ENCODE measurements at regions not wholly inside any gene's neighbourhood (a gene's known extent, or its start where the extent isn't known, plus 50 kb on each side); places are given as distances from the start of the nearest gene placed in this dataset.
"Not testable (repeated sequence)": the region's sequence is repeated elsewhere in the genome, so short reads cannot be mapped to it uniquely, and the experiment has no call there.

DNA sequence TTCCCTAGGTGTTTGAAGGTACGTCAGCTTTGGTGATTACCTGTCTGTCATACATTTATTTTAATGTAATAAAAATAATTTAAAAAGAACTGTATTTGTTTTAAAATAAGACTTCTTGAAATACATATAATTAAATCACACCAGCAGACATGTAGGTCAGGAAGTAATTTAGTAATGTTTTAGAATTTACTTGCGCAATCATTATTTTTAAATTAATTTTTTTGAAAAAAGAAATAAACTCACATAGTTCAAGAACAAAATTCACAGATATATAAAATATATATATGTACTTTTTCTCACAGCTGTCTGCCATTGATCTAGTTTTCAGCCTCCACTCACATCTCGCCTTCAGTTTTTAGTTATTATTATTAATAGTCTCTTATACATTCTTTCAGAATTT lies 875.9 kb downstream of the TTLL7 start:
- Mint-ChIP-seq H3K27me3 (ENCODE audit: low read depth) (no peaks in the 10 kb centered on the region), H3K27ac (no peak overlapping the region), H3K4me3 (no peak overlapping the region), H3K9me3 (no peaks in the 10 kb centered on the region), H3K36me3 (no peaks in the 10 kb centered on the region), H3K4me1 (peaks cover 13% of the 10 kb centered on the region)
- ATAC-seq (no peak), DNase-seq (ENCODE audit: low spot score) (no peak)
- ChIA-PET POLR2A (no interaction called here), CTCF (no interaction called here)
- TF ChIP-seq CREM (CRISPR knock-in tag; IDR thresholded peaks at IDR 0.05) (no peak), NFYB (CRISPR knock-in tag; conservative IDR thresholded peaks at IDR 0.05; ENCODE audit: low read depth) (no peak), ZNF219 (CRISPR knock-in tag; IDR thresholded peaks at IDR 0.05; ENCODE audit: borderline replicate concordance) (no peak), SOX15 (CRISPR knock-in tag; IDR thresholded peaks at IDR 0.05) (no peak), HMGA2 (CRISPR knock-in tag; IDR thresholded peaks at IDR 0.05) (no peak), NR1H2 (CRISPR knock-in tag; IDR thresholded peaks at IDR 0.05) (no peak)
- TF ChIP-seq, protein P1, sequence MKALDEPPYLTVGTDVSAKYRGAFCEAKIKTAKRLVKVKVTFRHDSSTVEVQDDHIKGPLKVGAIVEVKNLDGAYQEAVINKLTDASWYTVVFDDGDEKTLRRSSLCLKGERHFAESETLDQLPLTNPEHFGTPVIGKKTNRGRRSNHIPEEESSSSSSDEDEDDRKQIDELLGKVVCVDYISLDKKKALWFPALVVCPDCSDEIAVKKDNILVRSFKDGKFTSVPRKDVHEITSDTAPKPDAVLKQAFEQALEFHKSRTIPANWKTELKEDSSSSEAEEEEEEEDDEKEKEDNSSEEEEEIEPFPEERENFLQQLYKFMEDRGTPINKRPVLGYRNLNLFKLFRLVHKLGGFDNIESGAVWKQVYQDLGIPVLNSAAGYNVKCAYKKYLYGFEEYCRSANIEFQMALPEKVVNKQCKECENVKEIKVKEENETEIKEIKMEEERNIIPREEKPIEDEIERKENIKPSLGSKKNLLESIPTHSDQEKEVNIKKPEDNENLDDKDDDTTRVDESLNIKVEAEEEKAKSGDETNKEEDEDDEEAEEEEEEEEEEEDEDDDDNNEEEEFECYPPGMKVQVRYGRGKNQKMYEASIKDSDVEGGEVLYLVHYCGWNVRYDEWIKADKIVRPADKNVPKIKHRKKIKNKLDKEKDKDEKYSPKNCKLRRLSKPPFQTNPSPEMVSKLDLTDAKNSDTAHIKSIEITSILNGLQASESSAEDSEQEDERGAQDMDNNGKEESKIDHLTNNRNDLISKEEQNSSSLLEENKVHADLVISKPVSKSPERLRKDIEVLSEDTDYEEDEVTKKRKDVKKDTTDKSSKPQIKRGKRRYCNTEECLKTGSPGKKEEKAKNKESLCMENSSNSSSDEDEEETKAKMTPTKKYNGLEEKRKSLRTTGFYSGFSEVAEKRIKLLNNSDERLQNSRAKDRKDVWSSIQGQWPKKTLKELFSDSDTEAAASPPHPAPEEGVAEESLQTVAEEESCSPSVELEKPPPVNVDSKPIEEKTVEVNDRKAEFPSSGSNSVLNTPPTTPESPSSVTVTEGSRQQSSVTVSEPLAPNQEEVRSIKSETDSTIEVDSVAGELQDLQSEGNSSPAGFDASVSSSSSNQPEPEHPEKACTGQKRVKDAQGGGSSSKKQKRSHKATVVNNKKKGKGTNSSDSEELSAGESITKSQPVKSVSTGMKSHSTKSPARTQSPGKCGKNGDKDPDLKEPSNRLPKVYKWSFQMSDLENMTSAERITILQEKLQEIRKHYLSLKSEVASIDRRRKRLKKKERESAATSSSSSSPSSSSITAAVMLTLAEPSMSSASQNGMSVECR (CRISPR knock-in tag; IDR thresholded peaks at IDR 0.05; ENCODE audit: borderline replicate concordance), result no peak
- TF ChIP-seq, protein P2, sequence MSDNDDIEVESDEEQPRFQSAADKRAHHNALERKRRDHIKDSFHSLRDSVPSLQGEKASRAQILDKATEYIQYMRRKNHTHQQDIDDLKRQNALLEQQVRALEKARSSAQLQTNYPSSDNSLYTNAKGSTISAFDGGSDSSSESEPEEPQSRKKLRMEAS (CRISPR knock-in tag; IDR thresholded peaks at IDR 0.05), result no peak

DNA sequence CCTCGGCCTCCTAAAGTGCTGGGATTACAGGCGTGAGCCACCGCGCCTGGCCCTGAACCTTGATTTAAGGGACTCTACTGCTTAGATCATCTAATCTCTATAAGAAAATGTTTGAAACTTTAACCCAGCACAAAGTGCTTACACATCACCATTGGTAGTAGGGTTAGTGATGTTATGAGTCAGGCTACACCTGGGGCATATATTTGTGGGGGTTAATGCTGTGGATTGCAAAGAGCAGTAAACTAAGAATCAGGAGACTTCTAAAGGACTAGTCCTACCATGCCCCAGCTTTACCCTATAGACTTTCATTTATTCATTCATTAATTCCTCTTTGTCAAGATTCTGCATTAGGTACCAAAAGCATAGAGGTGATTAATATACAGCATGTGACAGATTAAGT lies 880.5 kb downstream of the TTLL7 start:
- H3K36me3 Mint-ChIP-seq, result no peaks in the 10 kb centered on the region
- ChIA-PET CTCF (no interaction called here), POLR2A (no interaction called here)
- no peaks in the 10 kb centered on the region for H3K4me1 Mint-ChIP-seq
- no peak overlapping the region for H3K27ac Mint-ChIP-seq
- TF ChIP-seq FOXJ3 (CRISPR knock-in tag; IDR thresholded peaks at IDR 0.05; ENCODE audit: borderline replicate concordance), result no peak
- TF ChIP-seq, protein P3, sequence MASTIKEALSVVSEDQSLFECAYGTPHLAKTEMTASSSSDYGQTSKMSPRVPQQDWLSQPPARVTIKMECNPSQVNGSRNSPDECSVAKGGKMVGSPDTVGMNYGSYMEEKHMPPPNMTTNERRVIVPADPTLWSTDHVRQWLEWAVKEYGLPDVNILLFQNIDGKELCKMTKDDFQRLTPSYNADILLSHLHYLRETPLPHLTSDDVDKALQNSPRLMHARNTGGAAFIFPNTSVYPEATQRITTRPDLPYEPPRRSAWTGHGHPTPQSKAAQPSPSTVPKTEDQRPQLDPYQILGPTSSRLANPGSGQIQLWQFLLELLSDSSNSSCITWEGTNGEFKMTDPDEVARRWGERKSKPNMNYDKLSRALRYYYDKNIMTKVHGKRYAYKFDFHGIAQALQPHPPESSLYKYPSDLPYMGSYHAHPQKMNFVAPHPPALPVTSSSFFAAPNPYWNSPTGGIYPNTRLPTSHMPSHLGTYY (CRISPR knock-in tag; IDR thresholded peaks at IDR 0.05), result no peak
- TF ChIP-seq E2F4 (CRISPR knock-in tag; IDR thresholded peaks at IDR 0.05; ENCODE audit: borderline replicate concordance, low read depth), result no peak
- no peak for TF ChIP-seq ZNF281 (CRISPR knock-in tag; IDR thresholded peaks at IDR 0.05)
- TF ChIP-seq FOXK1 (CRISPR knock-in tag; IDR thresholded peaks at IDR 0.05), result no peak
- no peak for TF ChIP-seq SOX15 (CRISPR knock-in tag; IDR thresholded peaks at IDR 0.05)
- TF ChIP-seq ZNF425 (CRISPR knock-in tag; conservative IDR thresholded peaks at IDR 0.05), result no peak
- no peak for TF ChIP-seq GRHL2 (CRISPR knock-in tag; IDR thresholded peaks at IDR 0.05; ENCODE audit: insufficient replicate concordance, severe bottlenecking)
- no peak for TF ChIP-seq IRF2 (CRISPR knock-in tag; IDR thresholded peaks at IDR 0.05; ENCODE audit: borderline replicate concordance, low read depth)
- TF ChIP-seq ZNF121 (CRISPR knock-in tag; IDR thresholded peaks at IDR 0.05), result no peak
- no peak for TF ChIP-seq SMAD3 (CRISPR knock-in tag; IDR thresholded peaks at IDR 0.05; ENCODE audit: borderline replicate concordance)
- no peak for TF ChIP-seq ZNF416 (CRISPR knock-in tag; IDR thresholded peaks at IDR 0.05)
- no peak for TF ChIP-seq ATF1 (CRISPR knock-in tag; IDR thresholded peaks at IDR 0.05)
- no peaks in the 10 kb centered on the region for H3K27me3 Mint-ChIP-seq (ENCODE audit: low read depth)
- DNase-seq (ENCODE audit: low spot score), result no peak
- no peak overlapping the region for H3K4me3 Mint-ChIP-seq
- no peak for ATAC-seq
- no peaks in the 10 kb centered on the region for H3K9me3 Mint-ChIP-seq

DNA sequence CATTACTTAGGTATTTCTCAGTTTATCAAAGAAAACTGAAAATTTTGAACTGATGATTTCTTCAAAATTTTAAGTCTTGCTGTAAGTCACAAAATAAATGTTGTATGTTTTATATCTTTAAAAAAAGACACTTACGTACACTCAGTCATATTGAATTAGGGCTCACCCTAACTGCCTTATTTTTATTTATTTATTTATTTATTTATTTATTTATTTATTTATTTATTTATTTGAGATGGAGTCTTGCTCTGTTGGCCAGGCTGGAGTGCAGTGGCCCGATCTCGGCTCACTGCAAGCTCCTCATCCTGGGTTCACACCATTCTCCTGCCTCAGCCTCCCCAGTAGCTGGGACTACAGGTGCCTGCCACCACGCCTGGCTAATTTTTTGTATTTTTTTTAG lies 881.9 kb downstream of the TTLL7 start:
- ATAC-seq; H3K4me1 Mint-ChIP-seq; CTCF ChIA-PET; H3K9me3 Mint-ChIP-seq; H3K27ac Mint-ChIP-seq; POLR2A ChIA-PET; H3K4me3 Mint-ChIP-seq; DNase-seq (ENCODE audit: low spot score); H3K27me3 Mint-ChIP-seq (ENCODE audit: low read depth); H3K36me3 Mint-ChIP-seq: not testable (repeated sequence)
